Fibroblast of the conjunctiva (primary cell): ENCODE measurements at regions not wholly inside any gene's neighbourhood (a gene's known extent, or its start where the extent isn't known, plus 50 kb on each side); places are given as distances from the start of the nearest gene placed in this dataset.
"Not testable (repeated sequence)": the region's sequence is repeated elsewhere in the genome, so short reads cannot be mapped to it uniquely, and the experiment has no call there.

ENCODE experiments used
- DNase-seq: peaks from one replicate; pipeline ENCODE4 v3.0.0-alpha.2; 2010; ENCODE audit warnings: low read depth

- not testable (repeated sequence) for DNase-seq
These were observed 132.7 kb downstream of the SNX10 start for GRCh38 chr7:26424319-26424718.

GRCh38 chr7:26425655-26426054 is 134.0 kb downstream of the SNX10 start:
- DNase-seq = no peak

- no peak for DNase-seq
These were observed 134.4 kb downstream of the SNX10 start for GRCh38 chr7:26426096-26426495.

GRCh38 chr7:26428571-26428970 is 136.9 kb downstream of the SNX10 start:
- DNase-seq = no peak

- DNase-seq = no peak
These were observed 137.5 kb downstream of the SNX10 start for GRCh38 chr7:26429168-26429567.

- DNase-seq = no peak
These were observed 143.3 kb downstream of the SNX10 start for GRCh38 chr7:26434974-26435373.

GRCh38 chr7:26437003-26437532 is 145.4 kb downstream of the SNX10 start:
- DNase-seq = no peak

- DNase-seq = no peak
These were observed 146.4 kb downstream of the SNX10 start for GRCh38 chr7:26438078-26438477.

GRCh38 chr7:26439521-26440232 is 148.0 kb downstream of the SNX10 start:
- DNase-seq = no peak

GRCh38 chr7:26440233-26441001 is 148.8 kb downstream of the SNX10 start:
- DNase-seq = no peak

- DNase-seq = no peak
These were observed 149.4 kb downstream of the SNX10 start for GRCh38 chr7:26441002-26441521.

GRCh38 chr7:26441611-26442277 is 150.1 kb downstream of the SNX10 start:
- no peak for DNase-seq

GRCh38 chr7:26443006-26443405 is 151.3 kb downstream of the SNX10 start:
- no peak for DNase-seq

GRCh38 chr7:26443751-26444150 is 152.1 kb downstream of the SNX10 start:
- DNase-seq = no peak

- no peak for DNase-seq
These were observed 152.9 kb downstream of the SNX10 start for GRCh38 chr7:26444555-26444954.

GRCh38 chr7:26447116-26447515 is 155.5 kb downstream of the SNX10 start:
- DNase-seq = no peak

- DNase-seq = peak; percentile 2
These were observed 157.8 kb downstream of the SNX10 start for GRCh38 chr7:26449175-26450165.

- DNase-seq = no peak
These were observed 160.3 kb downstream of the SNX10 start for GRCh38 chr7:26451997-26452396.

- DNase-seq = no peak
These were observed 162.5 kb downstream of the SNX10 start for GRCh38 chr7:26454180-26454579.

GRCh38 chr7:26457696-26458327 is 166.2 kb downstream of the SNX10 start:
- DNase-seq = no peak
